Sigmoid colon (tissue), 6 donors: ENCODE measurements at regions not wholly inside any gene's neighbourhood (a gene's known extent, or its start where the extent isn't known, plus 50 kb on each side); places are given as distances from the start of the nearest gene placed in this dataset.
A peak's percentile ranks its signal among the peaks of the same experiment; 100 is the strongest.

Source experiments
- DNase-seq: peaks from one replicate; pipeline ENCODE4 v3.0.0-alpha.2; 2019
- H3K27ac ChIP-seq, 4 donors: fragments of 200-600 bp; sonication (generic); one replicate each; pipeline ENCODE4 v1.5.1; 2016 to 2019; ENCODE audit warnings: mild to moderate bottlenecking in 1 of 4
- H3K27me3 ChIP-seq, 3 donors: fragments of 200-600 bp; sonication (generic); one replicate each; pipeline ENCODE4 v1.5.1; 2019; ENCODE audit warnings: mild to moderate bottlenecking in 1 of 3
- H3K36me3 ChIP-seq, 4 donors: fragments of 200-600 bp; sonication (generic); one replicate each; pipeline ENCODE4 v1.5.1; 2016 to 2019
- H3K4me1 ChIP-seq, 4 donors: fragments of 200-600 bp; sonication (generic); one replicate each; pipeline ENCODE4 v1.5.1; 2017 to 2019
- H3K4me3 ChIP-seq, 4 donors: fragments of 200-600 bp; sonication (generic); one replicate each; pipeline ENCODE4 v1.5.1; 2017 to 2019; ENCODE audit warnings: mild to moderate bottlenecking in 2 of 4, moderate library complexity in 1 of 4
- H3K9me3 ChIP-seq, 4 donors: fragments of 200-600 bp in 3 of 4; sonication (generic) in 3 of 4; one replicate each; pipeline versions ENCODE4 v1.5.1 to v1.6.1; 2013 to 2019
- EP300 ChIP-seq, 4 donors: sonication (generic); formaldehyde crosslinking; IDR thresholded peaks; one replicate each; pipeline ENCODE4 v1.6.1; 2017; ENCODE audit warnings: antibody characterized with exemption in 4 of 4
- POLR2A ChIP-seq, 2 donors: fragments of 450-650 bp; IDR thresholded peaks; one replicate each; pipeline ENCODE4 v1.6.1; 2016; ENCODE audit warnings: antibody characterized with exemption in 2 of 2, mild to moderate bottlenecking in 2 of 2, moderate library complexity in 2 of 2
- POLR2AphosphoS5 ChIP-seq, 4 donors: sonication (generic); formaldehyde crosslinking; IDR thresholded peaks; one replicate each; pipeline ENCODE4 v1.6.1; 2017; ENCODE audit warnings: antibody characterized with exemption in 4 of 4
- WGBS, 2 donors: extraction: QIAGEN DNeasy Blood & Tissue Kit; methylation state at CpG; one replicate each; pipeline ENCODE4 v1.1.7; 2013; 5-methylcytosine and 5-hydroxymethylcytosine counted together
- intact Hi-C: fragments of 100-400 bp; cut with DNase I; formaldehyde crosslinking; loops from one replicate; pipeline ENCODE4 v1.15.1; 2023
- TF ChIP-seq, protein P1 (sequence below), 4 experiments: fragments of 450-650 bp in 3 of 4; fragments of 200-600 bp in 1 of 4; IDR thresholded peaks; one replicate each; pipeline ENCODE4 v1.5.1; 2016 to 2019; ENCODE audit warnings: antibody characterized with exemption in 4 of 4, mild to moderate bottlenecking in 3 of 4, moderate library complexity in 2 of 4
- donor health status: healthy with polysubstance abuse.
- donor health status: healthy.

DNA sequence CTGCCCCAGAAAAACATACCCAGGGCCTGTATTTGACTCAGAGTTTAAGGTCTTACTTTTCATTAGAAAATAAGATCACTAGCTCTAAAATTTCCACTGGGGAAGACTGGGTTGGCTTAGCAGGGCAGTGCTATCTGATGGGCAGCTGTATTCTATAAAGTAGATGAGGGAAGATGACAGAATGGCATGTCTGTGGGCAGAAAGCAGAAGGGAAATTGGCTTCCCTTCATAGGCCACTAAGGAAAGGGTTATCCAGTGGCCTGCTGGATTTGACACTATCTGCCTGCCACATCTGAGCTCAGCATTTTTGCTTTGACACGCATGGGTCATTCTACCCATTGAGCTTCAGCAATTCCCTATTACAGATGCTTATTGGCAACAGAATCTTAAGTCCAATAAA lies 461.3 kb upstream of the RASGRP1 start:
- Histone ChIP-seq H3K9me3 (no peaks in the 10 kb centered on the region), H3K4me3 (no peak overlapping the region), H3K4me1 (no peaks in the 10 kb centered on the region), H3K27ac (no peak overlapping the region), H3K27me3 (no peaks in the 10 kb centered on the region), H3K36me3 (no peaks in the 10 kb centered on the region)
- intact Hi-C loops = no loop called here
- 95 to 98% methylated on average over 1 of the region's 1 CpG for WGBS, 2 donors
- TF ChIP-seq, protein P1, sequence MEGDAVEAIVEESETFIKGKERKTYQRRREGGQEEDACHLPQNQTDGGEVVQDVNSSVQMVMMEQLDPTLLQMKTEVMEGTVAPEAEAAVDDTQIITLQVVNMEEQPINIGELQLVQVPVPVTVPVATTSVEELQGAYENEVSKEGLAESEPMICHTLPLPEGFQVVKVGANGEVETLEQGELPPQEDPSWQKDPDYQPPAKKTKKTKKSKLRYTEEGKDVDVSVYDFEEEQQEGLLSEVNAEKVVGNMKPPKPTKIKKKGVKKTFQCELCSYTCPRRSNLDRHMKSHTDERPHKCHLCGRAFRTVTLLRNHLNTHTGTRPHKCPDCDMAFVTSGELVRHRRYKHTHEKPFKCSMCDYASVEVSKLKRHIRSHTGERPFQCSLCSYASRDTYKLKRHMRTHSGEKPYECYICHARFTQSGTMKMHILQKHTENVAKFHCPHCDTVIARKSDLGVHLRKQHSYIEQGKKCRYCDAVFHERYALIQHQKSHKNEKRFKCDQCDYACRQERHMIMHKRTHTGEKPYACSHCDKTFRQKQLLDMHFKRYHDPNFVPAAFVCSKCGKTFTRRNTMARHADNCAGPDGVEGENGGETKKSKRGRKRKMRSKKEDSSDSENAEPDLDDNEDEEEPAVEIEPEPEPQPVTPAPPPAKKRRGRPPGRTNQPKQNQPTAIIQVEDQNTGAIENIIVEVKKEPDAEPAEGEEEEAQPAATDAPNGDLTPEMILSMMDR (IDR thresholded peaks at IDR 0.05) = no peak
- TF ChIP-seq EP300 (IDR thresholded peaks at IDR 0.05) (no peak), POLR2AphosphoS5 (IDR thresholded peaks at IDR 0.05) (no peak), POLR2A (IDR thresholded peaks at IDR 0.05) (no peak)
- no peak for DNase-seq

DNA sequence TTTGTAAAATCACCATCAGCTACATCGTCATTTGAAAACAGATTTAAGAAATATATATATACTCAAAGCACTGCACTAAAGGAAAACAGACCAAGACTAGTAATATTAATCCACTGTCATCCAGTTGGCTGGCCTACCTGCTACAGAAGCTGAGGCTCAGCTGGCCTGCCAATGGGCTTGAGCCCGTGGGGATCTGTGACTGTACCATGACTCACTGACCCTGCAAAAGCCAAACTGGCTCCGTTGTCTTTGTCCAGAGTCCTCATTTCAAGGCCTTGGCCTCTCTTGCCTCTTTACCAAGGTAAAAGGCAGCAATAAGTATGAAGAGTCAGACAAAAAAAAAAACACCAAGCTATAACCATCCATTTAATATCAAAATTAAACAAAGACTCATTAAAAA lies 463.5 kb upstream of the RASGRP1 start:
- Histone ChIP-seq H3K4me1 (peaks cover 0 to 10% (median 6%) of the 10 kb centered on the region in 4 donors), H3K36me3 (no peaks in the 10 kb centered on the region), H3K27ac (no peak overlapping the region), H3K27me3 (no peaks in the 10 kb centered on the region), H3K9me3 (no peaks in the 10 kb centered on the region), H3K4me3 (no peak overlapping the region)
- peak; percentile 65 for DNase-seq
- TF ChIP-seq POLR2A (IDR thresholded peaks at IDR 0.05) = no peak
- TF ChIP-seq, protein P1 (IDR thresholded peaks at IDR 0.05) = no peak
- no peak for TF ChIP-seq EP300 (IDR thresholded peaks at IDR 0.05)
- no peak for TF ChIP-seq POLR2AphosphoS5 (IDR thresholded peaks at IDR 0.05)
- 87 to 92% methylated on average over 3 of the region's 3 CpGs for WGBS, 2 donors
- intact Hi-C loops = no loop called here

DNA sequence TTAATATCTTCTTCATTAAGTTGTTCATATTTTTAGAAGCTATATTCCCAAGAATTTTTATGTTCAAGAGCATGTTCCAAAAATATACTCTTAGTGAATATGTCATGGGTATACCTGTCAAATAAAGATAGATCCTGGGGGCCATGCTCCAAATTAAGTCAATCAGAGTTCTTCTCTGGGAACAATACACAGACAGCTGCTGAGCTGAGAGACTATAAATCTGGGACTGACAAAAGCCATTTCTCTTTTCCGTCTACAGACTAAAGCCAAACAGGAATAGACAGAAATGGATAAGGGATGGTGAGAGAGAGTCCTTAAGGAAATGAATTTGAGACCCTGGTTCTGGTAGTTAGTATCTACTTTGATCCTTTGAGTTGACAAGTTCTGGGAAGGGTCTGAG lies 465.1 kb upstream of the RASGRP1 start:
- Histone ChIP-seq H3K27me3 (no peaks in the 10 kb centered on the region), H3K9me3 (no peaks in the 10 kb centered on the region), H3K27ac (no peak overlapping the region), H3K36me3 (no peaks in the 10 kb centered on the region), H3K4me1 (peaks cover 0 to 10% (median 6%) of the 10 kb centered on the region in 4 donors), H3K4me3 (no peak overlapping the region)
- DNase-seq = no peak
- intact Hi-C loops = no loop called here
- WGBS, 2 donors = 94 to 95% methylated on average over 1 of the region's 1 CpG
- TF ChIP-seq EP300 (IDR thresholded peaks at IDR 0.05) (no peak), POLR2A (IDR thresholded peaks at IDR 0.05) (no peak), POLR2AphosphoS5 (IDR thresholded peaks at IDR 0.05) (no peak)
- TF ChIP-seq, protein P1 (IDR thresholded peaks at IDR 0.05) = no peak

DNA sequence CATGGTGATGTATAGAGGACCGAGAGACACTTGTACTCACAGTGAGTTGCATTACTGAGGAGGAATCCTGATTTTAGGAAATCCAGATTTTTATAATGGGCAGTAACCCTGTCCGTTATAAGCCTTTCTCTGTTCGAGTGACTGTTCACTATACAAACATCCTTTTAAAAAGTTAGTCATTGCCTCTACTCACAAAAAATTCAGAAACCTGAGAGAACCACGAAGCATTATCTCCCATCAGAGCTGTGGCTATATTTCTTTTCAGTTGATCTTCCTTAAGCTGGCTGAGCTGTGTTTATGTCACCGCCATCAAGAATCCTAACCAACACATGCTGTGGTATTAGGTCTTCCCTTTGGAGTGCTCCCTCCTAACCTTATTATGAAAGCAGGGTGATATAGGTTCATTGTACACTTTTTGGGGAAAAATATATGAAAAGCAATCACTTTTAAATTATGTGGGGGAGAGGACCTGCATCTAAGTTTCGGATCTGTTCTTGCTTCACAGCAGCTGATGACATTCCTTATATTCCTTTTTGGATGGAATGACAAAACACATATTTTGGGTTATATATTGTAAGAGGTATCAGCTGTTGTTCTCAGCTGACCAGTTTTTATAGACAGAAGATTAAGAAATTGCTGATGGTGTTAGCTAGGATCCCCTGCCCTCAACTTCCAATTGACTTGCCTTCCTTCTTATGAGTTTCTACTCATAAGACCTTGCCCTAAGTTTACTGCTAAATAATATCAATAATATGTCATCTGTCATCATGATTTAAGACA lies 465.9 kb upstream of the RASGRP1 start:
- no peak for DNase-seq
- Histone ChIP-seq H3K4me1 (peaks cover 0 to 10% (median 6%) of the 10 kb centered on the region in 4 donors), H3K9me3 (no peaks in the 10 kb centered on the region), H3K27me3 (no peaks in the 10 kb centered on the region), H3K4me3 (no peak overlapping the region), H3K36me3 (no peaks in the 10 kb centered on the region), H3K27ac (no peak overlapping the region)
- TF ChIP-seq, protein P1 (IDR thresholded peaks at IDR 0.05) = no peak
- TF ChIP-seq POLR2AphosphoS5 (IDR thresholded peaks at IDR 0.05) (no peak), EP300 (IDR thresholded peaks at IDR 0.05) (no peak), POLR2A (IDR thresholded peaks at IDR 0.05) (no peak)
- 89 to 91% methylated on average over 6 of the region's 6 CpGs for WGBS, 2 donors
- intact Hi-C loops = no loop called here
